Sigmoid colon (tissue), 6 donors: ENCODE measurements at regions not wholly inside any gene's neighbourhood (a gene's known extent, or its start where the extent isn't known, plus 50 kb on each side); places are given as distances from the start of the nearest gene placed in this dataset.

ENCODE experiments used
- DNase-seq: peaks from one replicate; pipeline ENCODE4 v3.0.0-alpha.2; 2019
- H3K27ac ChIP-seq, 4 donors: fragments of 200-600 bp; sonication (generic); one replicate each; pipeline ENCODE4 v1.5.1; 2016 to 2019; ENCODE audit warnings: mild to moderate bottlenecking in 1 of 4
- H3K27me3 ChIP-seq, 3 donors: fragments of 200-600 bp; sonication (generic); one replicate each; pipeline ENCODE4 v1.5.1; 2019; ENCODE audit warnings: mild to moderate bottlenecking in 1 of 3
- H3K36me3 ChIP-seq, 4 donors: fragments of 200-600 bp; sonication (generic); one replicate each; pipeline ENCODE4 v1.5.1; 2016 to 2019
- H3K4me1 ChIP-seq, 4 donors: fragments of 200-600 bp; sonication (generic); one replicate each; pipeline ENCODE4 v1.5.1; 2017 to 2019
- H3K4me3 ChIP-seq, 4 donors: fragments of 200-600 bp; sonication (generic); one replicate each; pipeline ENCODE4 v1.5.1; 2017 to 2019; ENCODE audit warnings: mild to moderate bottlenecking in 2 of 4, moderate library complexity in 1 of 4
- H3K9me3 ChIP-seq, 4 donors: fragments of 200-600 bp in 3 of 4; sonication (generic) in 3 of 4; one replicate each; pipeline versions ENCODE4 v1.5.1 to v1.6.1; 2013 to 2019
- EP300 ChIP-seq, 4 donors: sonication (generic); formaldehyde crosslinking; IDR thresholded peaks; one replicate each; pipeline ENCODE4 v1.6.1; 2017; ENCODE audit warnings: antibody characterized with exemption in 4 of 4
- POLR2A ChIP-seq, 2 donors: fragments of 450-650 bp; IDR thresholded peaks; one replicate each; pipeline ENCODE4 v1.6.1; 2016; ENCODE audit warnings: antibody characterized with exemption in 2 of 2, mild to moderate bottlenecking in 2 of 2, moderate library complexity in 2 of 2
- POLR2AphosphoS5 ChIP-seq, 4 donors: sonication (generic); formaldehyde crosslinking; IDR thresholded peaks; one replicate each; pipeline ENCODE4 v1.6.1; 2017; ENCODE audit warnings: antibody characterized with exemption in 4 of 4
- WGBS, 2 donors: extraction: QIAGEN DNeasy Blood & Tissue Kit; methylation state at CpG; one replicate each; pipeline ENCODE4 v1.1.7; 2013; 5-methylcytosine and 5-hydroxymethylcytosine counted together
- intact Hi-C: fragments of 100-400 bp; cut with DNase I; formaldehyde crosslinking; loops from one replicate; pipeline ENCODE4 v1.15.1; 2023
- TF ChIP-seq, protein P1 (sequence below), 4 experiments: fragments of 450-650 bp in 3 of 4; fragments of 200-600 bp in 1 of 4; IDR thresholded peaks; one replicate each; pipeline ENCODE4 v1.5.1; 2016 to 2019; ENCODE audit warnings: antibody characterized with exemption in 4 of 4, mild to moderate bottlenecking in 3 of 4, moderate library complexity in 2 of 4
- donor health status: healthy with polysubstance abuse.
- donor health status: healthy.

DNA sequence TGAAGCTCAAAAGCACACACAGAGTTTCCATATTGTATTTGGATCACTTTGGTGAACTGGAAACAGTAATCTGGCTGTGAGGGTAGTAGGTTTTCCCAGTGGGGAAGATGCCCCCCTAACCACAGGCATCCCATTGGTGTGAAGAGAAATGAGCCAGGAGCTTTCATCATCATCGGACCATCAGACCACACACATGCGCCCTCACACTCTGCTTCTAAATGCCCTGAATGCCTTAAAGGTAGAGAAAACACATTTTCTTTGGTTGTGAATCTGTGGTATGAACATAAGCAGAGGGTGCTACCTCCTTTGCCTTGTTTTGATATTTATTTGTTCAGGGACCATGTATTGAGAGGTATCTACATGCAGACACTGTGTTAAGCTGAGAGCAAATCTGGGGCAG lies 79.0 kb upstream of the DNAH14 start:
- intact Hi-C loops: no loop called here
- TF ChIP-seq EP300 (IDR thresholded peaks at IDR 0.05) (no peak), POLR2A (IDR thresholded peaks at IDR 0.05) (no peak), POLR2AphosphoS5 (IDR thresholded peaks at IDR 0.05) (no peak)
- TF ChIP-seq, protein P1, sequence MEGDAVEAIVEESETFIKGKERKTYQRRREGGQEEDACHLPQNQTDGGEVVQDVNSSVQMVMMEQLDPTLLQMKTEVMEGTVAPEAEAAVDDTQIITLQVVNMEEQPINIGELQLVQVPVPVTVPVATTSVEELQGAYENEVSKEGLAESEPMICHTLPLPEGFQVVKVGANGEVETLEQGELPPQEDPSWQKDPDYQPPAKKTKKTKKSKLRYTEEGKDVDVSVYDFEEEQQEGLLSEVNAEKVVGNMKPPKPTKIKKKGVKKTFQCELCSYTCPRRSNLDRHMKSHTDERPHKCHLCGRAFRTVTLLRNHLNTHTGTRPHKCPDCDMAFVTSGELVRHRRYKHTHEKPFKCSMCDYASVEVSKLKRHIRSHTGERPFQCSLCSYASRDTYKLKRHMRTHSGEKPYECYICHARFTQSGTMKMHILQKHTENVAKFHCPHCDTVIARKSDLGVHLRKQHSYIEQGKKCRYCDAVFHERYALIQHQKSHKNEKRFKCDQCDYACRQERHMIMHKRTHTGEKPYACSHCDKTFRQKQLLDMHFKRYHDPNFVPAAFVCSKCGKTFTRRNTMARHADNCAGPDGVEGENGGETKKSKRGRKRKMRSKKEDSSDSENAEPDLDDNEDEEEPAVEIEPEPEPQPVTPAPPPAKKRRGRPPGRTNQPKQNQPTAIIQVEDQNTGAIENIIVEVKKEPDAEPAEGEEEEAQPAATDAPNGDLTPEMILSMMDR (IDR thresholded peaks at IDR 0.05): no peak
- Histone ChIP-seq H3K9me3 (no peaks in the 10 kb centered on the region), H3K4me1 (no peaks in the 10 kb centered on the region), H3K4me3 (no peak overlapping the region), H3K27me3 (no peaks in the 10 kb centered on the region), H3K36me3 (no peaks in the 10 kb centered on the region), H3K27ac (no peak overlapping the region)
- 88 to 93% methylated on average over 2 of the region's 2 CpGs for WGBS, 2 donors
- DNase-seq: no peak

DNA sequence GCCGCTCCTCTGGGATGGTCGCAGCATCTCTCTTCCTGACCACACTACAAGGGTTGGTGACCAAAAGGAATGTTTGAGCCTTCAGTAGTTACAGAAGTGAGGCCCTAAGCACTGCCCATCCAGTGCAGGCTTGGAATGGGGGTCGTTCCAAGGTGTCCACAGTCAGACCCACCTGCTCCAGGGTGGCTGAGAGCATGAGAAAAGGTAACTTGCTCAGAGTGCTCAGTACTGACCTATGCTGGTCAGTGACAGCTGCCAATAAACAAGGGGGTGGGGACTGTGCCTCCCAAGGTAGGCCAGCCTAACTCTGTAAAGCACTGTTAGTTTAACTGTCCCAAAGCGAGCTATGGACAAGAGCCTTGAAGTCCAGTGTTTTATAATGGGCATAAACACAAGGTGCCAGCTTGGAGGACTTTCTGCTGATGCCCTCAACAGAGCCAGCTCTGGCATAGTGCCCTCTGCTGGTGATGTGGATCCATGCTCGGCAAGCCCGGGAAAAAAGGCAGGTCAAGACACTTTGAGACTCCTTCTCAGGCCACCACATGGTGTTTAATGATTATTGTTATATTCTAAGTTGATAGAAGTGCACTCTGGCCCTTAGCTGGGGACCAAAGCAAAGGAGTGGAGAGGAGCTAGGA lies 78.1 kb upstream of the DNAH14 start:
- TF ChIP-seq, protein P1 (IDR thresholded peaks at IDR 0.05): peak in 2 of 4 experiments; percentile 13 to 24
- TF ChIP-seq POLR2AphosphoS5 (IDR thresholded peaks at IDR 0.05): no peak
- Histone ChIP-seq H3K9me3 (no peaks in the 10 kb centered on the region), H3K27ac (no peak overlapping the region), H3K27me3 (no peaks in the 10 kb centered on the region), H3K4me3 (no peak overlapping the region), H3K4me1 (no peaks in the 10 kb centered on the region), H3K36me3 (no peaks in the 10 kb centered on the region)
- no peak for DNase-seq
- WGBS, 2 donors: 44 to 59% methylated on average over 6 of the region's 6 CpGs
- intact Hi-C loops: no loop called here

DNA sequence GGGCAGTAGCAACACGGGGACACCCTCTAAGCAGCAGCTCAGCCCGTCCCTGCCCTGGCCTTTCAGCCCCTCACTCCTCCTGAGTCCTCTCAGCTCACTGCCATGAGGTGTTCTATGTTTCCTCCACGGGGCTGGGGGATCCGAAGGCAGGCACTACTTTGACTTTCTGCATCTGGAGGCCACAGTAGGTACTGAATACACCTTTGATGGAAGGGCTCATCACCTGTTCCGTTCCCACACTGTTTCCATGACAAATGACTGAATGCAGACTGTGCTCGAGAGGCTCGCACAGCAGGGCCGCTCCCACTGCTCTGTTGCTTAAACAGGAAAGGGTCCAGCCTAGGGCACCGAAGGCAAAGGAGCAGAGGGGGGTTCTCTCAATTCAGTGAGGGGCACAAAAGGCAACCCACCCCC lies 77.6 kb upstream of the DNAH14 start:
- Histone ChIP-seq H3K27ac (no peak overlapping the region), H3K9me3 (no peaks in the 10 kb centered on the region), H3K36me3 (no peaks in the 10 kb centered on the region), H3K4me3 (no peak overlapping the region), H3K27me3 (no peaks in the 10 kb centered on the region), H3K4me1 (no peaks in the 10 kb centered on the region)
- TF ChIP-seq, protein P1 (IDR thresholded peaks at IDR 0.05): peak in 1 of 4 experiments; percentile 2
- no peak for TF ChIP-seq POLR2A (IDR thresholded peaks at IDR 0.05)
- DNase-seq: no peak
- WGBS, 2 donors: 66 to 72% methylated on average over 9 of the region's 9 CpGs
- intact Hi-C loops: loop anchor here (2.0 kb wide), 1 partner anchor 337 kb away; no protein-coding TSS in a partner anchor

DNA sequence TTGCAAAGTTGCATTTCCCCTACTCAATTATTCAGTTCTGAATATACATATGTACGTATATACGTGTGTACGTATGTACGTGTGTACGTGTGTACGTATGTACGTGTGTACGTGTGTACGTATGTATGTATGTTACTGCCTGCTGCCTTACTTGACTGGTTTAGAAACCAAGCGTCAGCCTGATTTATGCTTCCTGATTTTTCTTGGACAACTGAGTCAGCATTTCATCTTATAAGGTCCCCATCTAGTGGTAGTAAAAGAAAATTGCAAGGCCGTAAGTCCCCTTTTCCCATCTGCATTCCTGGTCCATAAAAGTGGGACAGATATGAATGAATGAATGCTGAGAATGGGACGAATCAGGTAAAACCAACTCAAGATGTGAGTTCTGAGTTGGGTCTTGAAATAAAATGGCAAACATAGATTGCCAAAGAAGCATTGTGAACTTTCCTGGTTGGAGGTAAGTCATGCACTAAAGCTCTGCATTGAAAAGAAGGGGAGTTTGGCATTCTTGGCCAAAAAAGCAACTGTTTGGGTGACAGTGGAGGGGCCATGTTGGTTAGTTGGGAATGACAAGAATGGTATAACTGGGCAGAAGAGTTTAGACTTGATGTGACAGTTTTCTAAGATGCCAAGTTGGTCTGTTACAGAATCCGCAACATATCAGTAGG lies 76.4 kb upstream of the DNAH14 start:
- Histone ChIP-seq H3K27ac (no peak overlapping the region), H3K36me3 (no peaks in the 10 kb centered on the region), H3K9me3 (no peaks in the 10 kb centered on the region), H3K4me1 (no peaks in the 10 kb centered on the region), H3K4me3 (no peak overlapping the region), H3K27me3 (no peaks in the 10 kb centered on the region)
- 53 to 65% methylated on average over 13 of the region's 13 CpGs for WGBS, 2 donors
- DNase-seq: no peak
- intact Hi-C loops: loop anchor here (2.0 kb wide), 1 partner anchor 338 kb away; no protein-coding TSS in a partner anchor
- TF ChIP-seq, protein P1 (IDR thresholded peaks at IDR 0.05): peak in 3 of 4 experiments; percentile 56 to 69 (median 66)
- no peak for TF ChIP-seq POLR2A (IDR thresholded peaks at IDR 0.05)
